ENCODE measurements at regions not wholly inside any gene's neighbourhood (a gene's known extent, or its start where the extent isn't known, plus 50 kb on each side); places are given as distances from the start of the nearest gene placed in this dataset.

DNA sequence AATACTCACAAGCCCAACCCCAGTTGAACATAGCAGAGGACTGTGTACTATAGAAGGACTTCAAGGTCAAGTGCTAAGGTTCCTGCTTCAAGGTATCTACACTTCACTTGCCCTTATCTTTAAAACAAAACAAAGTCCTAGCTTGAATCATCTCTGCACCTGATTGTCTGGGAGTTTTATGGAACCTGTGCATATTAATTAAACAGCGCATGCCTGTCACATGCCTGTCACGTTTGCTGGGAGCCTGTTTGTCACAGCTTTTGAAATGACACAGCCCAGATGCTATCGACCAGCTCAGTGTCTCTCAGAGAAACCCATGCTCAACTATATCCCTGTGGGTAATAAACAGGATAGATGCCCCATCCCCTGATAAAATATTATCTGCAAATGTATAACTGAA is 476.0 kb downstream of the ZSWIM6 start:
- H2BK15ac ChIP-seq (ENCODE audit: low read length) = no peak overlapping the region
- H4K8ac ChIP-seq (ENCODE audit: extremely low read depth, insufficient read depth, low read length) = no peak overlapping the region
- no peak overlapping the region for H3K14ac ChIP-seq (ENCODE audit: insufficient read length)
- no peak overlapping the region for H2BK5ac ChIP-seq (ENCODE audit: low read depth, low read length)
- no peak overlapping the region for H2AK5ac ChIP-seq (ENCODE audit: low read depth, low read length)
- H3K79me2 ChIP-seq (ENCODE audit: control insufficient read depth in 1 of 2, insufficient read depth in 2 of 2, low read length in 2 of 2) = no peaks in the 10 kb centered on the region
- no peak overlapping the region for H3K56ac ChIP-seq (replicated peaks; ENCODE audit: insufficient read length, low read depth, low read length)
- no peak overlapping the region for H3K27ac ChIP-seq (ENCODE audit: low read depth, low read length)
- no peak overlapping the region for H3K23ac ChIP-seq (ENCODE audit: insufficient read length)
- no peaks in the 10 kb centered on the region for H3K4me1 ChIP-seq (replicated peaks in 1 of 4; ENCODE audit: control insufficient read depth in 3 of 4, insufficient read depth in 4 of 4, low read length in 3 of 4)
- H3K36me3 ChIP-seq (ENCODE audit: control insufficient read depth in 2 of 4, insufficient read depth in 4 of 4, low read length in 3 of 4) = no peaks in the 10 kb centered on the region
- H2BK20ac ChIP-seq (ENCODE audit: low read length) = no peak overlapping the region
- H3K9me3 ChIP-seq (ENCODE audit: insufficient read depth in 2 of 2, low read depth in 1 of 2, low read length in 1 of 2) = no peaks in the 10 kb centered on the region
- no peak overlapping the region for H3K18ac ChIP-seq (ENCODE audit: extremely low read depth, low read length)
- ChIA-PET CTCF (ENCODE audit: partially characterized antibody) (interaction anchor here (1.0 to 6.5 kb wide), 5 partner anchors 9 to 128 kb away, joined by 3 to 35 read pairs (median 5); no protein-coding TSS in a partner anchor), POLR2A (ENCODE audit: partially characterized antibody) (no interaction called here)
- H2AFZ ChIP-seq (ENCODE audit: low read length) = no peak overlapping the region
- no peaks in the 10 kb centered on the region for H4K20me1 ChIP-seq (replicated peaks in 1 of 2; ENCODE audit: control insufficient read depth in 1 of 2, insufficient read depth in 2 of 2, low read length in 2 of 2)
- H3K9ac ChIP-seq (replicated peaks in 1 of 4; ENCODE audit: extremely low read depth in 1 of 4, low read depth in 3 of 4, low read length in 3 of 4) = no peak overlapping the region
- no peak overlapping the region for H3K4me2 ChIP-seq (ENCODE audit: insufficient read depth in 1 of 2, low read depth in 2 of 2, low read length in 2 of 2)
- 91% methylated on average over 3 of the region's 3 CpGs; no CpG with 5 or more reads in 1 of the 2 experiments for WGBS, 2 experiments (ENCODE audit: extremely low coverage in 1 of 2, insufficient coverage in 1 of 2, insufficient read length in 1 of 2, insufficient replicate concordance in 2 of 2, low coverage in 1 of 2, low lambda C conversion rate in 2 of 2, missing lambda C conversion rate in 1 of 2)
- H3K4ac ChIP-seq (replicated peaks; ENCODE audit: insufficient read length, low read depth, low read length) = no peak overlapping the region
- no peak overlapping the region for H4K5ac ChIP-seq (ENCODE audit: insufficient read length, low read depth, low read length)
- no peak for DNase-seq (ENCODE audit: low read depth in 1 of 2, low spot score in 2 of 2)
- no peak overlapping the region for H4K91ac ChIP-seq (replicated peaks; ENCODE audit: insufficient read length, low read length)
- H2BK120ac ChIP-seq (replicated peaks; ENCODE audit: low read depth, low read length) = no peak overlapping the region
- H3K23me2 ChIP-seq (ENCODE audit: low read depth, low read length) = peaks cover 2% of the 10 kb centered on the region; the same call in 1 of the 2 replicates
- H2BK12ac ChIP-seq (ENCODE audit: low read depth, low read length) = no peak overlapping the region
- H3K79me1 ChIP-seq (ENCODE audit: low read depth, low read length) = no peaks in the 10 kb centered on the region
- no peak for FAIRE-seq
- no peaks in the 10 kb centered on the region; a peak in 1 of 7 replicates for H3K27me3 ChIP-seq (replicated peaks in 1 of 4; ENCODE audit: control insufficient read depth in 3 of 4, extremely low read depth in 1 of 4, insufficient read depth in 3 of 4, low read length in 3 of 4)
- no peak overlapping the region for H3K4me3 ChIP-seq (ENCODE audit: extremely low read depth in 1 of 4, insufficient read depth in 2 of 4, low read depth in 3 of 4, low read length in 4 of 4)
- TF ChIP-seq EP300 (IDR thresholded peaks at IDR 0.05; ENCODE audit: borderline replicate concordance in 1 of 2, low read depth in 2 of 2, low read length in 2 of 2) = no peak
- TF ChIP-seq HDAC6 (IDR thresholded peaks at IDR 0.05; ENCODE audit: low read depth, low read length) = no peak
- no peak for TF ChIP-seq ATF2 (IDR thresholded peaks at IDR 0.05; ENCODE audit: low read length)
- TF ChIP-seq SAP30 (IDR thresholded peaks at IDR 0.05; ENCODE audit: insufficient read depth, insufficient replicate concordance, low read length) = no peak
- no peak for TF ChIP-seq RNF2 (IDR thresholded peaks at IDR 0.05; ENCODE audit: borderline replicate concordance, low read depth, low read length, missing control alignments, poor library complexity, severe bottlenecking)
- TF ChIP-seq KDM5A (IDR thresholded peaks at IDR 0.05; ENCODE audit: low read length) = no peak
- no peak for TF ChIP-seq CTBP2 (IDR thresholded peaks at IDR 0.05; ENCODE audit: borderline replicate concordance, insufficient read depth, insufficient read length, low read length)
- no peak for TF ChIP-seq ZNF274 (IDR thresholded peaks at IDR 0.05; ENCODE audit: borderline replicate concordance, extremely low read depth, low read length)
- TF ChIP-seq ATF3 (IDR thresholded peaks at IDR 0.05; ENCODE audit: insufficient read depth, low read depth, low read length) = no peak
- TF ChIP-seq TEAD4 (IDR thresholded peaks at IDR 0.05; ENCODE audit: low read depth, low read length) = no peak
- no peak for TF ChIP-seq EGR1 (IDR thresholded peaks at IDR 0.05; ENCODE audit: borderline replicate concordance, low read depth, low read length)
